ENCODE measurements at regions not wholly inside any gene's neighbourhood (a gene's known extent, or its start where the extent isn't known, plus 50 kb on each side); places are given as distances from the start of the nearest gene placed in this dataset.

DNA sequence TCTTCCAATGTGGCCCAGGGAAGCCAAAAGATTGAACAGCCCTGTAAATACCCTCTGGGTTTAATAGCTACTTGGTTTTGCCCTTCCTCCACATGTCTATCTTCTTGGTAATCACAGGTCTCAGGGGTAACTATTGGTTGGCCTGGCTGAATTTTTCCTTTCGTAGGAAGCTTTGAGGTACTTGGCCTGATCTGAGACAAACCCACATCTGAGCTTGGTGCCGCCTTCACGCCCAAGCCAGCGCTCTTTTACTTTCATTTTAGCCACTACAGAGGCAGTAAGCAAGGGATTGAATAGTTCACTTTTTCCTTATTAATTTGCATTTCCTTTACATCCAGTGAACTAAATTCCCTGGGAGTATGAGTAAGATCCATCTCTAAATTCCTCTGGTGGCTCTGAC, 397.6 kb upstream of the USP9Y start:
- TF ChIP-seq, protein P1, sequence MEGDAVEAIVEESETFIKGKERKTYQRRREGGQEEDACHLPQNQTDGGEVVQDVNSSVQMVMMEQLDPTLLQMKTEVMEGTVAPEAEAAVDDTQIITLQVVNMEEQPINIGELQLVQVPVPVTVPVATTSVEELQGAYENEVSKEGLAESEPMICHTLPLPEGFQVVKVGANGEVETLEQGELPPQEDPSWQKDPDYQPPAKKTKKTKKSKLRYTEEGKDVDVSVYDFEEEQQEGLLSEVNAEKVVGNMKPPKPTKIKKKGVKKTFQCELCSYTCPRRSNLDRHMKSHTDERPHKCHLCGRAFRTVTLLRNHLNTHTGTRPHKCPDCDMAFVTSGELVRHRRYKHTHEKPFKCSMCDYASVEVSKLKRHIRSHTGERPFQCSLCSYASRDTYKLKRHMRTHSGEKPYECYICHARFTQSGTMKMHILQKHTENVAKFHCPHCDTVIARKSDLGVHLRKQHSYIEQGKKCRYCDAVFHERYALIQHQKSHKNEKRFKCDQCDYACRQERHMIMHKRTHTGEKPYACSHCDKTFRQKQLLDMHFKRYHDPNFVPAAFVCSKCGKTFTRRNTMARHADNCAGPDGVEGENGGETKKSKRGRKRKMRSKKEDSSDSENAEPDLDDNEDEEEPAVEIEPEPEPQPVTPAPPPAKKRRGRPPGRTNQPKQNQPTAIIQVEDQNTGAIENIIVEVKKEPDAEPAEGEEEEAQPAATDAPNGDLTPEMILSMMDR (IDR thresholded peaks at IDR 0.05): no peak
- no peak for TF ChIP-seq POLR2AphosphoS5 (IDR thresholded peaks at IDR 0.05)
- TF ChIP-seq POLR2A (IDR thresholded peaks at IDR 0.05): no peak
- no peak for TF ChIP-seq EP300 (IDR thresholded peaks at IDR 0.05)
